K562 (cell line): ENCODE measurements at regions not wholly inside any gene's neighbourhood (a gene's known extent, or its start where the extent isn't known, plus 50 kb on each side); places are given as distances from the start of the nearest gene placed in this dataset.

Experiments used
- ATAC-seq: fragments of 200-7000 bp; cut with Tn5 transposase; 3 replicates; pipeline ENCODE4 v1.9.1; 2020; ENCODE audit warnings: moderate library complexity
- BruUV-seq: library from RNA; stranded (reverse); fragments of 400-500 nt; replicated peaks from 2 replicates; lab custom pipeline; 2021; lab: Mats Ljungman, UMichigan
- CTCF ChIA-PET: fragments of 300-600 bp; formaldehyde crosslinking; extraction: SDS; loops from one replicate; lab custom pipeline; 2021; ENCODE audit warnings: low intra/inter-chr PET ratio; lab: Yijun Ruan, JAX
- POLR2A ChIA-PET: fragments of 300-600, 350-650 bp; sonication (Branson Sonifier 250); formaldehyde crosslinking; extraction: SDS; loops from one replicate; lab custom pipeline; 2021; ENCODE audit warnings: antibody characterized with exemption, inconsistent platforms; lab: Yijun Ruan, JAX
- DNase-seq, 4 experiments: peaks; one replicate each; pipeline versions ENCODE4 v3.0.0 to v3.0.0-alpha.2; 2011 to 2018; ENCODE audit warnings: low spot score in 3 of 4, mixed read lengths in 3 of 4; ENCODE audit errors: extremely low read depth in 1 of 4
- FAIRE-seq: peaks from 2 replicates; lab custom pipeline; 2011; peaks lifted over from hg19 to GRCh38; lab: Jason Lieb, UNC
- H2AFZ ChIP-seq: 2 replicates; pipeline ENCODE4 v1.6.0; 2011; ENCODE audit warnings: low read depth, low read length, control low read depth, inconsistent platforms
- H3K27ac ChIP-seq: fragments of 200-600 bp; 3 replicates; pipeline ENCODE4 v1.8.0; 2011; ENCODE audit warnings: low read depth, mild to moderate bottlenecking, control low read depth, inconsistent platforms, low read length, moderate library complexity, mixed read lengths; ENCODE audit errors: extremely low read depth
- H3K27me3 ChIP-seq, 2 experiments: fragments of 300-600 bp in 1 of 2; 2 replicates in 1 of 2; 3 replicates in 1 of 2; pipeline versions ENCODE4 v1.6.0 to v1.8.0; 2011; ENCODE audit warnings: inconsistent platforms in 2 of 2, low read length in 2 of 2, mild to moderate bottlenecking in 1 of 2, mixed read lengths in 1 of 2, moderate library complexity in 1 of 2; ENCODE audit not compliant: control insufficient read depth in 2 of 2, insufficient read depth in 2 of 2
- H3K36me3 ChIP-seq: fragments of 300-600 bp; 3 replicates; pipeline ENCODE4 v1.8.0; 2011; ENCODE audit warnings: mild to moderate bottlenecking, low read length, inconsistent platforms; ENCODE audit not compliant: control insufficient read depth, insufficient read depth
- H3K4me1 ChIP-seq, 2 experiments: fragments of 200-600 bp in 1 of 2; replicated peaks in 1 of 2; 2 replicates in 1 of 2; 3 replicates in 1 of 2; pipeline versions ENCODE4 v1.5.1 to v1.8.0; 2011; ENCODE audit warnings: inconsistent platforms in 2 of 2, low read length in 2 of 2, mild to moderate bottlenecking in 1 of 2, mixed read lengths in 1 of 2, moderate library complexity in 1 of 2; ENCODE audit not compliant: control insufficient read depth in 2 of 2, insufficient read depth in 2 of 2
- H3K4me2 ChIP-seq: 2 replicates; pipeline ENCODE4 v1.6.1; 2011; ENCODE audit warnings: low read length, control low read depth, inconsistent platforms, mixed read lengths; ENCODE audit not compliant: insufficient read depth
- H3K4me3 ChIP-seq: fragments of 200-600 bp; sonication (generic), shearing (Covaris generic); 2 replicates; pipeline ENCODE4 v1.5.1; 2016; ENCODE audit warnings: control low read depth, inconsistent platforms
- H3K79me2 ChIP-seq: fragments of 200-600 bp; 3 replicates; pipeline ENCODE4 v1.8.0; 2011; ENCODE audit warnings: low read length, inconsistent platforms; ENCODE audit not compliant: control insufficient read depth, insufficient read depth
- H3K9ac ChIP-seq, 2 experiments: 2 replicates each; pipeline versions ENCODE4 v1.6.0 to v1.6.1; 2011; ENCODE audit warnings: low read depth in 2 of 2, low read length in 2 of 2, control low read depth in 1 of 2, inconsistent platforms in 1 of 2, mild to moderate bottlenecking in 1 of 2, mixed read lengths in 1 of 2; ENCODE audit not compliant: insufficient read depth in 1 of 2
- H3K9me1 ChIP-seq: one replicate; pipeline ENCODE4 v1.6.0; 2011; ENCODE audit warnings: inconsistent platforms, mild to moderate bottlenecking, low read length, moderate library complexity; ENCODE audit not compliant: control insufficient read depth, insufficient read depth
- H3K9me3 ChIP-seq: replicated peaks from 2 replicates; pipeline ENCODE4 v1.5.1; 2011; ENCODE audit warnings: low read depth, low read length, inconsistent platforms; ENCODE audit not compliant: control insufficient read depth, insufficient read depth
- H4K20me1 ChIP-seq: replicated peaks from 2 replicates; pipeline ENCODE4 v1.6.1; 2011; ENCODE audit warnings: low read length, inconsistent platforms, mixed read lengths; ENCODE audit not compliant: control insufficient read depth, insufficient read depth
- DACH1 ChIP-seq: fragments of 450-650 bp; IDR thresholded peaks from 2 replicates; pipeline ENCODE4 v1.6.1; 2018; ENCODE audit not compliant: partially characterized antibody
- EWSR1 ChIP-seq: fragments of 450-650 bp; IDR thresholded peaks from 2 replicates; pipeline ENCODE4 v1.6.1; 2018; ENCODE audit warnings: borderline replicate concordance, mild to moderate bottlenecking, low read depth, moderate library complexity; ENCODE audit not compliant: partially characterized antibody
- EZH2 ChIP-seq: IDR thresholded peaks from 2 replicates; pipeline ENCODE4 v1.6.1; 2012; ENCODE audit warnings: low read depth, mild to moderate bottlenecking, inconsistent platforms, low read length, borderline replicate concordance
- HDAC2 ChIP-seq: fragments of 450-650 bp; IDR thresholded peaks from 2 replicates; pipeline ENCODE4 v1.6.1; 2016; ENCODE audit warnings: mild to moderate bottlenecking
- HNRNPH1 ChIP-seq: fragments of 200-400 bp; formaldehyde crosslinking; optimal IDR thresholded peaks from 2 replicates; pipeline ENCODE3; 2017; ENCODE audit warnings: low read depth, mild to moderate bottlenecking, low read length, moderate library complexity
- HNRNPK ChIP-seq: fragments of 200-400 bp; formaldehyde crosslinking; IDR thresholded peaks from one replicate; pipeline ENCODE4 v1.6.1; 2018; ENCODE audit warnings: mild to moderate bottlenecking, low read depth, low read length; ENCODE audit not compliant: poor library complexity, severe bottlenecking
- HSF4 ChIP-seq: fragments of 250-450 bp; sonication (Bioruptor Pico); IDR thresholded peaks from 2 replicates; pipeline ENCODE4 v2.1.2; 2022; ENCODE audit warnings: mild to moderate bottlenecking, moderate library complexity, borderline replicate concordance
- PCBP2 ChIP-seq: fragments of 200-400 bp; formaldehyde crosslinking; IDR thresholded peaks from 2 replicates; pipeline ENCODE4 v1.6.1; 2018; ENCODE audit warnings: low read length, low read depth, mild to moderate bottlenecking, moderate library complexity; ENCODE audit not compliant: poor library complexity, severe bottlenecking
- POLR2G ChIP-seq: fragments of 200-400 bp; formaldehyde crosslinking; IDR thresholded peaks from 2 replicates; pipeline ENCODE4 v1.6.1; 2017; ENCODE audit warnings: low read depth, mild to moderate bottlenecking, antibody characterized with exemption, low read length, moderate library complexity
- RB1 ChIP-seq: fragments of 450-650 bp; IDR thresholded peaks from 2 replicates; pipeline ENCODE4 v1.6.1; 2017; ENCODE audit warnings: low read depth, mild to moderate bottlenecking
- SPI1 ChIP-seq: IDR thresholded peaks from 2 replicates; pipeline ENCODE4 v1.6.1; 2011; ENCODE audit warnings: low read depth, low read length, control low read depth, borderline replicate concordance
- SREBF1 ChIP-seq: fragments of 150-350 bp; IDR thresholded peaks from 2 replicates; pipeline ENCODE4 v1.6.1; 2014; ENCODE audit warnings: antibody characterized with exemption, low read depth, low read length, borderline replicate concordance
- ZFP36 ChIP-seq: fragments of 150-350 bp; IDR thresholded peaks from 2 replicates; pipeline ENCODE4 v1.6.1; 2018; ENCODE audit warnings: low read length, low read depth; ENCODE audit not compliant: partially characterized antibody
- WGBS: fragments of 100-300 bp; shearing (Covaris generic); methylation state at CpG from one replicate; pipeline ENCODE4 v1.1.6; 2016; ENCODE audit warnings: low coverage, mixed read lengths; ENCODE audit not compliant: insufficient coverage; ENCODE audit errors: missing lambda C conversion rate; 5-methylcytosine and 5-hydroxymethylcytosine counted together
- in situ Hi-C: fragments of 300-500 bp; cut with MboI; formaldehyde crosslinking; loops from 4 replicates; pipeline ENCODE4 v1.15.0; 2018; ENCODE audit warnings: inconsistent platforms, mixed read lengths
- intact Hi-C: fragments of 100-400 bp; cut with micrococcal nuclease; formaldehyde crosslinking; loops from 2 replicates; pipeline ENCODE4 v1.14.2; 2022
- TF ChIP-seq, protein P1 (sequence below), 2 experiments: IDR thresholded peaks; 2 replicates each; pipeline ENCODE4 v1.6.1; 2012; ENCODE audit warnings: improper control_type of control experiment in 2 of 2, low read depth in 2 of 2, low read length in 2 of 2, borderline replicate concordance in 1 of 2

DNA sequence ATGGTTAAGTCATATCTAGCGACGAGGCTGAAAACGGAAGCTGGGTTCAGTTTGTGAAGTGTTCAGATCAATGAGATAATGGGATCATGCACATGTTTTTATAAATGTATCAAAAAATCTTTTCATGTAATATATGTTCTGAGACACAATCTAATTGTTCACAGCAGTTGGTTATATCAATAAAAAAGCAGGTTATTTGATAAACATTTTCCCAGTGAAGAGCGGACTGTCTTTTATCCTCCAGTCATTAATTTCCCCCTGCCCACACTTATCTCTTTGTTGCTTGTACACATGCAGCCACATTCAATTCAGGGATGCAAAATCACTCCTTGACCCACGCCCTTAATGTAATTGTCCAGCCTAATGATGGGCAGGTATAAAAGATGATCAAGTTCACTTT lies 563.1 kb downstream of the INHBA start:
- Histone ChIP-seq H3K36me3 (no peaks in the 10 kb centered on the region), H3K9me1 (no peaks in the 10 kb centered on the region), H3K79me2 (no peaks in the 10 kb centered on the region), H3K4me2 (no peak overlapping the region), H2AFZ (no peak overlapping the region), H4K20me1 (no peaks in the 10 kb centered on the region), H3K4me1 (no peaks in the 10 kb centered on the region; a peak in 1 of 5 replicates), H3K27ac (no peak overlapping the region), H3K9ac (no peak overlapping the region), H3K27me3 (no peaks in the 10 kb centered on the region), H3K9me3 (no peaks in the 10 kb centered on the region; the same call in 1 of the 2 replicates), H3K4me3 (no peak overlapping the region)
- BruUV-seq: no TSS peak
- WGBS: 0% methylated on average over 5 of the region's 5 CpGs
- no peak for FAIRE-seq
- no peak for ATAC-seq
- CTCF ChIA-PET: interaction anchor here (0.6 kb wide), 1 partner anchor 26 kb away, joined by 3 read pairs; no protein-coding TSS in a partner anchor
- no peak for DNase-seq
- TF ChIP-seq ZFP36 (no peak), SREBF1 (no peak), DACH1 (no peak)
- intact Hi-C loops: no loop called here
- POLR2A ChIA-PET: no interaction called here
- in situ Hi-C loops: no loop called here

DNA sequence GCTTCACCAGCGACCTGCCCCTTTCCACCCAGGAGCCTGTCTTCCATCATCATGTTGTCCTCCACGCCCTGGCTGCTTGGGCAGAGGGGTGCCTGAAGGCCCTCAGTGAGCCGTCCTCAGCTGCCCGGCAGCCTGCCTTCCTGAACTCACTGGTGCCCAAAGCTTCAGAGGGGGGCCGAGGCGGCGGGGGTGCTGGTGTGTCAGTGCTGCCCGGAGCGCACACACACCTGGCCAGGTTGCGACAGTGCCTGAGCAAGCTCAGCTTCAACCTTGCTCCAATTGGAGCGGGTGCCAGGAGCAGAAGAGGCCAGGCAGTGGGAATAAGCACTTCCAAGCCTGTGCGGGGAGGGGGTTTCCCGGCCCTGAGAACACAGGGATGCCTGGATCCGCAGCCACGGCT lies 566.3 kb downstream of the INHBA start:
- H3K4me3 ChIP-seq: no peak overlapping the region
- H3K9me1 ChIP-seq: no peaks in the 10 kb centered on the region
- FAIRE-seq (no peak), DNase-seq (no peak), ATAC-seq (no peak)
- H3K36me3 ChIP-seq: no peaks in the 10 kb centered on the region
- H3K9ac ChIP-seq: no peak overlapping the region
- CTCF ChIA-PET: no interaction called here
- no peaks in the 10 kb centered on the region for H3K27me3 ChIP-seq
- H3K27ac ChIP-seq: no peak overlapping the region
- in situ Hi-C loops (no loop called here), intact Hi-C loops (no loop called here)
- no peaks in the 10 kb centered on the region for H3K79me2 ChIP-seq
- BruUV-seq: no TSS peak
- H3K9me3 ChIP-seq: no peaks in the 10 kb centered on the region
- 9% methylated on average over 12 of the region's 15 CpGs for WGBS
- no peak overlapping the region for H2AFZ ChIP-seq
- no peaks in the 10 kb centered on the region; a peak in 1 of 5 replicates for H3K4me1 ChIP-seq
- POLR2A ChIA-PET: interaction anchor here (0.6 kb wide), 1 partner anchor 12 kb away, joined by 3 read pairs; no protein-coding TSS in a partner anchor
- H3K4me2 ChIP-seq: no peak overlapping the region
- H4K20me1 ChIP-seq: no peaks in the 10 kb centered on the region
- TF ChIP-seq HDAC2 (no peak), EWSR1 (no peak), HNRNPK (no peak), HSF4 (CRISPR knock-in tag) (no peak), SPI1 (no peak), POLR2G (no peak), HNRNPH1 (no peak), PCBP2 (no peak), DACH1 (no peak), EZH2 (no peak), RB1 (no peak)
- TF ChIP-seq, protein P1, sequence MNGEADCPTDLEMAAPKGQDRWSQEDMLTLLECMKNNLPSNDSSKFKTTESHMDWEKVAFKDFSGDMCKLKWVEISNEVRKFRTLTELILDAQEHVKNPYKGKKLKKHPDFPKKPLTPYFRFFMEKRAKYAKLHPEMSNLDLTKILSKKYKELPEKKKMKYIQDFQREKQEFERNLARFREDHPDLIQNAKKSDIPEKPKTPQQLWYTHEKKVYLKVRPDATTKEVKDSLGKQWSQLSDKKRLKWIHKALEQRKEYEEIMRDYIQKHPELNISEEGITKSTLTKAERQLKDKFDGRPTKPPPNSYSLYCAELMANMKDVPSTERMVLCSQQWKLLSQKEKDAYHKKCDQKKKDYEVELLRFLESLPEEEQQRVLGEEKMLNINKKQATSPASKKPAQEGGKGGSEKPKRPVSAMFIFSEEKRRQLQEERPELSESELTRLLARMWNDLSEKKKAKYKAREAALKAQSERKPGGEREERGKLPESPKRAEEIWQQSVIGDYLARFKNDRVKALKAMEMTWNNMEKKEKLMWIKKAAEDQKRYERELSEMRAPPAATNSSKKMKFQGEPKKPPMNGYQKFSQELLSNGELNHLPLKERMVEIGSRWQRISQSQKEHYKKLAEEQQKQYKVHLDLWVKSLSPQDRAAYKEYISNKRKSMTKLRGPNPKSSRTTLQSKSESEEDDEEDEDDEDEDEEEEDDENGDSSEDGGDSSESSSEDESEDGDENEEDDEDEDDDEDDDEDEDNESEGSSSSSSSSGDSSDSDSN (IDR thresholded peaks at IDR 0.05; ENCODE audit: borderline replicate concordance in 1 of 2, low read depth in 2 of 2, low read length in 2 of 2): no peak
